ENCODE measurements at regions not wholly inside any gene's neighbourhood (a gene's known extent, or its start where the extent isn't known, plus 50 kb on each side); places are given as distances from the start of the nearest gene placed in this dataset.

DNA sequence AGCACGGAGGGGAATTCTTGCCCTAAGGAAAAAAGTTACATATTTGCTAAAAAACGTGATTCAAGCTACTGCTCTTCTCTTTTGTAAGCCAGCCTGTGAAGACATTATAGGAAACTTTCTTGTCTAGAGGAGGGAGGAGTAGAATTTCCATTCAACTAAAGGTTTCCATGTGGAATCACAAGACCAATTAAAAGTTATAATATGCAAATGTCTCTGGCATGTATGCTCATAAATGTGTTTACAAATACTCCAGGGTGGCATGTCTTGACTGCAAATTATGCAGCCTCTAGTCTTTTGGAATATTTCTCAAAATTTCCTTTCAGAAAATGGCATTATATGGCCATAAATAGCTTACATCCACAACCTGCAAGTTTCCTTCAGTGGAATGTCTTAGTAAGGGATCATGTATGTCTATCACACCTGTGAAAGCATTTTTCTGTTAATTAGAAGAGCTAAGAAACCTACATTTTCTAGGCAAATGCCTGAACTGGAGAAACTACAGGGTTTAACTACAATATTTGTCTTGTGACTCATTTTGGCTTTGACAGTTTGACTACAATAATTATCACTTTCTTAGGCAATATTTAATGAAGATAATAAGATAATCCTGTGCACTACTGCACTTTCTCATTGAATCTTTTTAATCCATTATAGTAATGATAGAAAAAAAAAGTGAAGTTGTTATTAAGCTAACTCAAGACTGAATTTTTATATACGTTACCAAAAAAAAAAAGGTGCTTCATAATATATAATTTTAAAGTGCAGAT lies 111.1 kb upstream of the C10orf90 start:
- H3K9me3 ChIP-seq: no peaks in the 10 kb centered on the region
- no peaks in the 10 kb centered on the region for H3K36me3 ChIP-seq
- 26 to 42% methylated on average over 3 of the region's 3 CpGs for WGBS, 2 donors
- no peak overlapping the region for H3K4me3 ChIP-seq
- H3K27me3 ChIP-seq: peaks cover 0 to 14% (median 2%) of the 10 kb centered on the region in 7 donors
- TF ChIP-seq, protein P1, sequence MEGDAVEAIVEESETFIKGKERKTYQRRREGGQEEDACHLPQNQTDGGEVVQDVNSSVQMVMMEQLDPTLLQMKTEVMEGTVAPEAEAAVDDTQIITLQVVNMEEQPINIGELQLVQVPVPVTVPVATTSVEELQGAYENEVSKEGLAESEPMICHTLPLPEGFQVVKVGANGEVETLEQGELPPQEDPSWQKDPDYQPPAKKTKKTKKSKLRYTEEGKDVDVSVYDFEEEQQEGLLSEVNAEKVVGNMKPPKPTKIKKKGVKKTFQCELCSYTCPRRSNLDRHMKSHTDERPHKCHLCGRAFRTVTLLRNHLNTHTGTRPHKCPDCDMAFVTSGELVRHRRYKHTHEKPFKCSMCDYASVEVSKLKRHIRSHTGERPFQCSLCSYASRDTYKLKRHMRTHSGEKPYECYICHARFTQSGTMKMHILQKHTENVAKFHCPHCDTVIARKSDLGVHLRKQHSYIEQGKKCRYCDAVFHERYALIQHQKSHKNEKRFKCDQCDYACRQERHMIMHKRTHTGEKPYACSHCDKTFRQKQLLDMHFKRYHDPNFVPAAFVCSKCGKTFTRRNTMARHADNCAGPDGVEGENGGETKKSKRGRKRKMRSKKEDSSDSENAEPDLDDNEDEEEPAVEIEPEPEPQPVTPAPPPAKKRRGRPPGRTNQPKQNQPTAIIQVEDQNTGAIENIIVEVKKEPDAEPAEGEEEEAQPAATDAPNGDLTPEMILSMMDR (IDR thresholded peaks at IDR 0.05): no peak
- DNase-seq (no peak), ATAC-seq (no peak)
- no peak overlapping the region for H3K27ac ChIP-seq
- intact Hi-C loops (cut with DNase I): no loop called here
- no peaks in the 10 kb centered on the region for H3K4me1 ChIP-seq

DNA sequence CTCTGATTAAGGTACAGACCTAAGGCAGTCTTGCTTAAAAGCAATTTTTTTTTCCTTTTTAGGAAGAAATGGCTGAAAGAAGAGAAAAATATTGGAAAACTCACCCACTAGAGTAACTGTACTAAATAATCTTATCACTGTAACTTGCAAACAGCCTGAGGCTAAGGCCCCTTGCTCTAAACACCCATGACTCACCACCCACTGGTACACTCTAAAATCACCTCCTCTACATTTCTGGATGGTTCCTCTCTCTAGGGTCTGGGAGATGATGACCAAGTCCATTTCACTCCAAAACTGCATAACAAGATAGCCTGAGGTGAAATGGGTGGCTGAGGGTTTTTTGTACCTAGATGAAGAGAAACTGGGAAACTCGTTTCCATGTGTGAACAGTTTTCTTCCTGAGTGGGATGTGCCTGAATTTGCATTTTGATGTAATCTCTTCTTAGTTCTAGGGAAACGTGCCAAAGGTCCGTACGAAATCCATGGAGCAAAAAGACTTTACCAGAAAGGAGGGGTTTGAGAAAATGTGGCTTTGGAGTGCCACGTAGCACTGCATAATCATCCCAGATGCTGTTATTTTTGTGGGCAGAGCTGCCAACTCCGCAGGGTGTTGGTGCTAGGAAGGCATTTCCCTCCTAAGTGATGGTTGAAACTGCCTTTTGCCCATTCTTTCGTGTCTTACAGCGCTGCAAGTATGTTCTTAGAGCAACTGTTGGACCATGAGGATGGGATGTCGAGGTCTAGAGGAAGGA lies 113.5 kb upstream of the C10orf90 start:
- intact Hi-C loops (cut with DNase I): no loop called here
- no peak overlapping the region for H3K27ac ChIP-seq
- H3K27me3 ChIP-seq: peaks cover 0 to 16% (median 7%) of the 10 kb centered on the region in 7 donors
- no peaks in the 10 kb centered on the region for H3K4me1 ChIP-seq
- ATAC-seq (no peak), DNase-seq (no peak)
- H3K4me3 ChIP-seq: no peak overlapping the region
- TF ChIP-seq, protein P1 (IDR thresholded peaks at IDR 0.05): no peak
- WGBS, 2 donors: 58 to 62% methylated on average over 9 of the region's 9 CpGs
- no peaks in the 10 kb centered on the region for H3K9me3 ChIP-seq
- H3K36me3 ChIP-seq: no peaks in the 10 kb centered on the region

DNA sequence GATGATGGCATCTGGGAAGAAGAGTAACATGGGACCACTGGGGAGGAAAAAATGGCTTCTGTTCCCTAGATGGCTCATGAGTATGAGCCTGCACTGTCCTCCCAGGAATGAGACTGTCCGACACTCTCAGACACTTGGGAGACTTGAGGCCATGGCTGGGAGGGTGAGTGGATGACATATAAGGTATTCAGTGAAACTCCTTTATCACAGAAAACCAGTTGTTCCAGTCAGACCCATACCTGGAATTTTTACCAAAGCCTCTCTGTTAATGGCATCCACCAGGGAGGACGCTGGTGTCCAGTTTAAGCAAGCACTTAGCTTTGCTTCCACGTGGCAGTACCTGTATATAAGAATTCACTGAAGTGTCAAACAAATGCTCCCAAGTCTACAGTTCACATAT lies 116.7 kb upstream of the C10orf90 start:
- Histone ChIP-seq H3K9me3 (peaks cover 0 to 7% (median 0%) of the 10 kb centered on the region in 11 donors), H3K4me3 (no peak overlapping the region), H3K36me3 (no peaks in the 10 kb centered on the region), H3K4me1 (no peaks in the 10 kb centered on the region), H3K27me3 (peaks cover 0 to 16% (median 7%) of the 10 kb centered on the region in 7 donors), H3K27ac (no peak overlapping the region)
- no peak for ATAC-seq
- WGBS, 2 donors: 75 to 79% methylated on average over 3 of the region's 3 CpGs
- no peak for DNase-seq
- TF ChIP-seq, protein P1 (IDR thresholded peaks at IDR 0.05): no peak
- intact Hi-C loops (cut with DNase I): no loop called here

DNA sequence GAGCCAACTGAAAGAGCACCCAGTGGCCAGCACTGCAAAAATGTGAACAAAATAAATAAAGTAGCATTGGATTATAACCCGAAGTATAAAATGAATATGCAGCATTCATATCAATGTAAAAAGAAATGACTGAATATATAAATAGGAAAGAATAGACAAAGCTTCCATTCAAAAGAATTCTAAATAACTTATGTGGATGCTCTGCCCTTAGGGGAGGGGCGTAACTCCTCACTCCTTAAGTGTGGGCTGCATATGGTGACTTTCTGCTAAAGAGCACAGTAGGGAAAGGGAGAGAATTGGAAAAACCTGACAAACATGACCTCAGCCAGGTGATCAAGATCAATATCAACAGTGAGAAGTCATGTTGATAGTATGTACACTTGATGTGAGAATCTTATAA lies 109.9 kb upstream of the DOCK1 start:
- Histone ChIP-seq H3K4me1 (no peaks in the 10 kb centered on the region), H3K9me3 (peaks cover 0 to 29% (median 0%) of the 10 kb centered on the region in 11 donors), H3K27ac (no peak overlapping the region), H3K4me3 (no peak overlapping the region), H3K27me3 (no peaks in the 10 kb centered on the region), H3K36me3 (no peaks in the 10 kb centered on the region)
- TF ChIP-seq, protein P1 (IDR thresholded peaks at IDR 0.05): no peak
- 83 to 91% methylated on average over 2 of the region's 2 CpGs for WGBS, 2 donors
- ATAC-seq (no peak), DNase-seq (no peak)
- intact Hi-C loops (cut with DNase I): no loop called here
